DLD1 (cell line): ENCODE measurements at regions not wholly inside any gene's neighbourhood (a gene's known extent, or its start where the extent isn't known, plus 50 kb on each side); places are given as distances from the start of the nearest gene placed in this dataset.

Experiments used
- in situ Hi-C: cut with HindIII; loops from 2 replicates; pipeline ENCODE4 v1.10.0; 2017; ENCODE audit warnings: low sequenced_read_pairs

DNA sequence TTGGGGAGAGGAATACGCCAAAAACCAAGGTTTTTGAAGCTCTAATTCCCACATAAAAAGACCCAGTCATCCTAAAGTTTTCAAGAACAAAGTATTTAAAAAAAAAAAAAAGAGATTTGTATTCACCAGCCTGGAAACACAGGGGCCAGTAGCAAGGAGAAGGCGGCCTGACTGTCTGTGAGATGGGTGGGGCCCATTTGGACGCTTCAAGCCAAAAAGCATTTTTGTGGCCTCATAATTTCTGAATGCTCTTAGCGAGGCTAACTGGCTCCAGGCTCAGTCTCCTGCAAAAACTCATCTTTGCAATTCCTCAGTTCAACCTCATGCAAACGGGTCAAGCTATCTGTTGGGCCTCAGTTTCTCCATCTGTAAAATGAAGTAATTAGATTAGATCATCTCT, 514.1 kb downstream of the MED13L start:
- in situ Hi-C loops, result loop anchor here (25.0 kb wide), 1 partner anchor 1151 kb away; no protein-coding TSS in a partner anchor

DNA sequence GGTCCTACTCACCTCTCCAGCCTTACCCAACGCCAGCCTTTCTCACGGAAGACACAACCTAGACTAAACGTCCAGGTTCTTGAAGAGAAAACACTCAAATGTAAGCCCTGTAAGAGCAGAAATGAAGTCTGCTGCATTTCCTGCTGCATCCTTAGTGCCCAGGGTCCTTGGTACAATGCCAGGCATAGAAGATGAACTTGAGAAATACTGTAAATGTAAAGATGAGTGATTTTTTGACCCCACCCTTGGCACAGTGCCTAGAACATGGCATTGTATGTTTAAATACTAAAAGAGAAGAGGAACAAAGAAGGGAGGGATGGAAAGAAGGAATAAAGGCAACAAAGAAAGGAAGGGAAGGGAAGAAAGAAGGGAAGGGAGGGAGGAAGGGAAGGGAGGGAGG, 514.6 kb downstream of the MED13L start:
- in situ Hi-C loops, result loop anchor here (25.0 kb wide), 1 partner anchor 1151 kb away; no protein-coding TSS in a partner anchor

DNA sequence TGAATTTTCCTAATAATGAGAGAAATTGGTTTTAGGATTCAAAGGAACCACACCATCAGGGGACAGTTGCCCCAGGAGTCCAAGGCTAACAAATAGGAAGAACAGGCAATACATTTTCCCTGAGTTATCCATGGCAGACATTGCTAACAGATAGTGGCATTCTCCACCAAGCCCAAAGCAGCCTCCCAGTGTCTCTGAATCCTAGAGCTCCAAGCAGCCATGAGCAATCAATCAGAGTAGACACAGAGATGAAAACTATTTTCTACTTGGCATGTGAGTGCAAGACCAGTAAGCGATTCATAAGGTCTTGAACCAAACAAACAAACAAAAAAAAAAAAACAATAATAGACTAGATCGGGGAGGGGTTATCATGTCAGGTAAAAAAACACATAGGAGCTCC, 515.7 kb downstream of the MED13L start:
- in situ Hi-C loops, result loop anchor here (25.0 kb wide), 1 partner anchor 1149 kb away; no protein-coding TSS in a partner anchor

DNA sequence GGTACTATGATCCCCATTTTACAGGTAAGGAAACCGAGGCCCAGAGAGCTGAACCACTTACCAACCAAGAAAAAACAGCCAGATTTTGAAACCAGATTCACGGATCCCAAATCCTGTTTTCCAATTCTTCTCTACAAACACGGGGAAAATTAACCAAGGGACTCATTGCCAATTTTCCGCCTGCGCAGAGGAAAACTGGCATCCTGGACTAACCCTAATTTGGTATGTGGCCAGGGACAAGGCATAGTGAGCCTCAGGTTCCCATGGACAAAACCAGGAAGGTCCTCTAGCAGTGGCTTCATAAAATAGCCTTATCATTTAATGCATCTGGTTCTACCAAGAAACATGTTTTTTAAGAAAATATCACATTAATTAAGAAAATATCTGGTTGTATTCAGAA, 517.3 kb downstream of the MED13L start:
- in situ Hi-C loops, result loop anchor here (25.0 kb wide), 1 partner anchor 1148 kb away; no protein-coding TSS in a partner anchor

DNA sequence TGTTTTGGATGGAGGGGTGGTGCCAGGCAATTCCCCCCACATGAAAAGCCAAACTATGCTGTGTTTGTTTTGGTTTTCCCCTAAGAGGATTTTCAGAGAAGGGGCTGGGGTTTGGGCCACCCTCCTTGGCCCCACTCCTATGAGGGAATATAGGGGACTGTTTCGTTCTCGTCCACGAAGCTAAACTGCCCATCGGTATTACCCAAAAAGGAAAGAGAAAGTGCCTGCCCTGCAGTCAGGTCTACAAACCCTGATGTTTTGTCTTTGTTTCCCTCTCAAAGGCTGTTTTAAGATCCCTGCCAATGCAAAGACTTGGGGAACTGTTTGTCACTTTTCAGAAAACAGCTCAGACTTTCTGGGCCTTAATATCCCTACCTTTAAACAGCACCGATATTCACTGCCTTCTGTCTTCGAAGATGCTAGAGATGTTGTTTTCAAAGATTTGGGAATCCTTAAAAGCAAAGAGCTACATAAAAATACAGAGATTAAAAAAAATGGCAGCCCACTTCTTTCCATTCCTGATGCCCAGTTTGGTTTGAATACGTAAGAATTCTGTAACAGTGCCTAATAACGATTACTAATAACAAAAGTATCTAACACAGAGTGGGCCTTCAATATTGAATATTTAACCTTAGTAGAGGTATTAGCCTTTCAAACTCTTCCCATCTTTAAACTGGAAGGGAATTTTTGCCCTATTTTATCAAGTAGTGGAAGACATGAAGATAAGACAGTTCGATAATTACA, 518.4 kb downstream of the MED13L start:
- in situ Hi-C loops, result loop anchor here (25.0 kb wide), 1 partner anchor 1147 kb away; no protein-coding TSS in a partner anchor

DNA sequence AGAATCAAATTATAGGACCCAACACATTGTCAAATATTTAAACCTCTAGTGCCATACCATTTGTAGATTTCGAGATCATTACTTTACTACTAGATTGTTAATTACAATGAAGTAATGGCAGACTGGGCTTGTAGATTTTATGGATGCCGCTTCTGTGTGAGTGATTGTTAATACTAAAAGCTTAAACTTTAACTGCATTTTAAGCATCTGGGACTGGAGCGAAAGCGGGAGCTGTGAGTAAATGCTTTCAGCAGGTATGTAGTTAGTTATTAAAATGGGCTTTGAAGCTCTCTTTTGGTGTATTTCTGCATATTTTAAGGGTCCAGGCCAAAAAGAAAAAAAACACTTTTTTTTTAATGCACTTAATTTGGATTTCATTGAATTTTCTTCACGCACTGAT, 519.3 kb downstream of the MED13L start:
- in situ Hi-C loops, result loop anchor here (25.0 kb wide), 1 partner anchor 1146 kb away; no protein-coding TSS in a partner anchor

DNA sequence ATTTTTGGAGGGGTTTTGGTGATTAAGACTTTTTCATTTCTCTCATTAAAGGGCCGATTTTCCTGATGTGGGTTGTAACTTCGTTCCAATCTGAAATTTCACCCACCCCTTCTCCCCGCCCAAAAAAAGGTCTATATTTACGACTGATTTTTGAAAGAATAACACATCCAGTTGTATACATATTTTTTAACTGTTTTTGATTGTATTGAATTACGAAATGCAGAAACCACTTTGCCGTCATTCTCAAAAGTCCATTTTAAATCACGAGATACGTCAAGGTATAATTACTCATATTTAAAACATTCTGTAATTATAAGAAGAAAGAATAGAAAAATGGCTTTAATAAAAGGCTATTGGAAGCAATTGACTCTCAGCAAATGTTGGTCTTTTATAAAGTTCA, 520.7 kb downstream of the MED13L start:
- in situ Hi-C loops, result loop anchor here (25.0 kb wide), 1 partner anchor 1145 kb away; no protein-coding TSS in a partner anchor

DNA sequence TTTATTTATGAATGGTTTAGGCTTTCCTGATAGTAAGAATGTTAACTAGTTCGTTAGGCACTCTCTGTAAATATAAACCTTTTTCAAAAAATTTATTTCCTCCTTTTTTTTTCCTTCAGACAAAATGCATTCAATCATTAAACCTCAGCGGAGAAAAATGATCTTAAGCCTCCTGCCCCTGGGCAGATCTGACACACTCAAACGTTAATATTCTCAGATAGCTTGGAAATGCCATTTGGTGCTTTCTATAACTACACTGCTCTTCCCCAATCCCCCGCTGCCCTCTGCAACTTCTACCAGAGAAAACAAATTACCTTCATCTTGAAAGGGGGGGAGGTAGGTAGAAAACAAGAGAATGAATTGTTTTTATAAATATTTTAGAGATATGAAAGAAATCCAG, 521.2 kb downstream of the MED13L start:
- in situ Hi-C loops, result loop anchor here (25.0 kb wide), 1 partner anchor 1144 kb away; no protein-coding TSS in a partner anchor

DNA sequence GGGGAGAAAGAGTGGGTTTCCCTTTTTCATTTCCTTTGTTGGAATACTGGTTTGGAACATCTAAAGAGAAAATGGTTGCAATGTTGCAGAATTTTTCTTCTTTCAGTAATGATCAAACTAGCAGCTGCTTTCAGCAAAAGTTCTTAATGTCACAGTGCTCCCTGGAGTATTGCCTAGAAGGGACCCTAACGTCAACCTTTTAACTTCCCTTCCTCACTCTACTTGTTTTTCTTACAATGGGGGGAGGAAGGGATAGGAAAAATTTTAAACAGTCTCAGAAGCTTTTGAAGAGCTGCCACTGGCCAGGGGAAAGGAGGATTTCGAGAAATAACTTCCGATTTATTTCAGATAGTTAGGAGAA, 521.8 kb downstream of the MED13L start:
- in situ Hi-C loops, result loop anchor here (25.0 kb wide), 1 partner anchor 1143 kb away; no protein-coding TSS in a partner anchor

DNA sequence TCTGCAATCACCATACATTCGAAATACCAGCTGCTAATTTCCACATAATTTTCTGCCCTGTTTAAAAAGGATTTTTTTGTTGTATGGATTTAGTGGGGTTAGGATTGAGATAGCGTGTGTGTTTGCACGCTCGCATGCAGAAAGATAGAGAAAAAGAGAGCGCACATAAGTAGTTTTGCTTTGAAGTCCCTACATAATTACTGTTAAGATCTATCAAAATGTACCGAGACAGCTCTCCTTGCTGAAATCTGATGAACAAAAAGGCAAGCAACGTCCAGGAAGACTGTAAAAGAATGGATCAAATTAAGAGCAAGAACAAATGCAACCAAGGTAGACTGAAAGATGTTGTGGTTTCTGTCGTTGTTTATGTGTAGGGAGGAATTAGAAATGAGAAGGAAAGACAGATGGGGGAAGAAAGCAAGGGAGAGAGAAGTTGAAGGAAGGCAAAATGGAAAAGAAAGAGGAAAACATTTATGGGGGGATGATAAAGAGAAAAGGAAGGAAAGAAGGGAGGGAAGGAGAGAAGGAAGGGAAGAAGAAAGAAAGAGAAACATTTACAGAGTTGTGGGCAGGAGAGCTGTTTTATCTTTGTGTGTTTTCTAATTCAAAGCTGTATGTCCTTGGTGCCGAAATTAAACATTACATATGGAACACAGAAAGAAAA, 522.3 kb downstream of the MED13L start:
- in situ Hi-C loops, result loop anchor here (25.0 kb wide), 1 partner anchor 1143 kb away; no protein-coding TSS in a partner anchor

DNA sequence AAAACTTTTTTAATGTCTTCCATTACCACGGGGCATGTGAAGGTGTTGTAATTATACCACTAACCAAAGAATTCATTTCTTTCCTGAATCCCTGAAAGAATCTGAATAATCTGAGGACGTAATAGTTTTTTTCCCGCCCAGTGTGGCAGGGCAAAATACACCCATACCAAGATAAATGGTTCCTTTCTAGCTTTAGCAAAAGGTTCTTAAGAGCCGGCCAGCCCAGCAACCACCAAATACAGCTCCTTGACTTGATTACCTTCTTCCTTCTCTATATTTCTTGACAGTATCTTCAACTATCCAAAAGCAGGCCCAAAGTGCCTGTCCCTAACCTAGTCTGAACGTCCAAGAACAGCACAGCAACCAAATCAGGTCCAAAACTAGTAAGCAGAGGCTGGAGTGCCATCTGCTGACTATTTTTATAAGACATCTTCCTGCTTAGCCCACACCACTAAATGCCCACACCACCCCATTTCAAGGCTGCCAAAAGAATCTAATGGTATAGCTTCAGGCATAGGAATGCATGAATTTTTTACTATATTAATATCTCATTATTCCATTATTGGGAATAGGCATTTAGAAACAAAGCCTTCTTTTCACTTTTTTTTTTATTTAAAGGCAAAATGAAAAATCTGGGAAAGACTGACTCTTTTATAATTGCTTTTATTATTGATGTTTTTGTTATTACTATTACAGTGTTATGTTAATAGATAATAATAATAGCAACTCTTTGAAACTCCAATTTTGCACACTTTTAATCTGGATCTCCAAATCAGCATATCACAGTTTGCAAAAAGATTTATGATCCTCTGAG, 524.4 kb downstream of the MED13L start:
- in situ Hi-C loops, result loop anchor here (25.0 kb wide), 1 partner anchor 1141 kb away; no protein-coding TSS in a partner anchor

DNA sequence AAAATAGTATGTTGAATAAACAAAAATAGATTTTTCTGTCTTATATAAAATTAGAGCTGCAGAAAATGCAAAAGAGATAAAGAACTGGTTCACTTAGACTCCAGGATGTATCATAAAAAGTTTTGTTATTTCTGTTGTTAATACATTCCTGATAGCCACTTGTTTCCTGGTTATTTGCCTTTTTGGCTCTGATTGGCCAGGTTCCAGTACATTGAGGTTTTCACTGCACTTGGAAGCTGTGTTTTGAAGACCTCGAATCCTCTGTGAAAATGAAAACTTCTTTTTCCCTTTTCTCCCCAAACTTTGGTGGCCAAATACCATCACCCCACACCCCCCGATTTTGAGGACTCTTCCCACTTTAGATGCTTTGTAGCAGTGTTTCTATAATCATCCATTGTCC, 525.3 kb downstream of the MED13L start:
- in situ Hi-C loops, result loop anchor here (25.0 kb wide), 1 partner anchor 1140 kb away; no protein-coding TSS in a partner anchor

DNA sequence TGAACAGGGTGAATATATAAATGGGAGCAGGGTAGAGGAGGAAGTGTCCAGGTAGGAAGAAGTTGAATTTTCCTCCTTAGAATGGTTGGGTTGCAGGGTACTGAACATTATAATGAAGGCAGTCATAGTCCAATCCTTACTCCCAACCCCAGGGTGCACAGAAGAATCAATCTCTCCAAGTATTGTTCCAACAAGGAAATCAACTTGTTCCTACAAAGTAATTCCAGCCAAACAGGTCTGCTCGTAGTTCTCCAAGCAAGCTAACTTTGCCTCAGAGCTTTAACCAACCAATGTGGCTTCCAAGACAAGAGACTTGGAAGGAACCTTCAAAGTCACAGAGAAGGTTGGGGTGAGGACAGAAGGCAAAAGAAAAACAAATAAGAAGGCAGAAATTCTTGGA, 527.2 kb downstream of the MED13L start:
- in situ Hi-C loops, result loop anchor here (25.0 kb wide), 1 partner anchor 1138 kb away; no protein-coding TSS in a partner anchor

DNA sequence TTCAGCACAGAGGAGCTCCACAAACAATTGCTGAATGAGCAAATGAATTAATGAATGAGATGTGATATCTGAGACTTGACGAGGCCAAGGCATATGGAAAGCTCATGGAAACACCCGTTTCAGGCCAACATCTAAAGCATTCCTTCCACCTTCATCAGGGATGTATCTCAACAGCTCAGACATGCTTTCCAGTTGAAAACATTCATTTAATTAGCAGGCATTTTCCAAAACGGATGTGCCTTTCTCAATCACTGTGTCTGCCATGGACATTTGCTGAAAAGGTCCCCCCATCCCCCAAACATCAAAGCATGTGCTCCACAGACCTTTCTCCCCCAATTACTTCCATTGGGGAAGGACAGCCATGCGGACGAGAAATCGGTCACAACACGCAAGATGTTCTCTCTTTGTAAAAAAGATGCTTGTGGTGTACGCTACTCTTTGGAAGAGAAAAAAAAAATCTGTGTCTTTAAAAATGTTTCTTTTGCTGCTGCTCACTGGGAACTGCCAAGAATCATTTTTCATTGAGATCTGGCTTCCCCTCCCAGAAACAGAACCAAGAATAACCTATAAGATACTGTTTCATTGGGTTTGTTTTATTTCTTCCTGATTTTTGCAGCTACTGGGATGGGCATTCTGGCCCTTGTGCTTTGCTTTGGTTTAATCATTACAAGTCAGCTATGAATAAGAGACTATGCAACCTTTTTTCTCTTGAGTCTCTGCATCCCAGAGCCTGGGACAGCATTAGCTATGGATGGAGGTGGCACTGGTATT, 528.2 kb downstream of the MED13L start:
- in situ Hi-C loops, result no loop called here

DNA sequence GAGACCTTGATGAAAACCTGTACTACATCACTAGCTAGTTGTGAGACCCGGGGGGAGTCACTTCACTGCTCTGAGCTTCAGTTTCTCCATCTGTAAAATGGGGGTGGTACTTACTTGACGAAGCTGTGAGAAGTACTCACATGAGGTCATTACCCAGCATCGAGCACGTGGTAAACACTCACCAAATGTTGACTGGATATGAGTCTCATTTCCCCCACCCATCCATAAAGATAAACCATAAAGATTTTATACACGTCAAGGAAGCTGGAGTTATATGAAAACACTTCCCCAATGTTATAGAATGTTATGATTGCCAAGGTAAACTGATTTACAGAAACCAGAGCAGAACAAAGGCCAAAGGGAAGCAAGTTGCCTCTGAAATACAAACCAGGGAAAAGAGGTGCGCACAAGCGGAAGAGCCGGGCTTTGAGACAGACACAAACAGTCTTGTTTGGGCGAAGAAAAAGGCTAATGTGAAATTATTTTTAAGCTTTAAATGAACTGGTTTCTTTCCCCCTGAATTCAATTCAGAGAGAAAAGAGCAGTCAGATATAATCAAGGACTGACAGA, 536.8 kb downstream of the MED13L start:
- in situ Hi-C loops, result no loop called here

DNA sequence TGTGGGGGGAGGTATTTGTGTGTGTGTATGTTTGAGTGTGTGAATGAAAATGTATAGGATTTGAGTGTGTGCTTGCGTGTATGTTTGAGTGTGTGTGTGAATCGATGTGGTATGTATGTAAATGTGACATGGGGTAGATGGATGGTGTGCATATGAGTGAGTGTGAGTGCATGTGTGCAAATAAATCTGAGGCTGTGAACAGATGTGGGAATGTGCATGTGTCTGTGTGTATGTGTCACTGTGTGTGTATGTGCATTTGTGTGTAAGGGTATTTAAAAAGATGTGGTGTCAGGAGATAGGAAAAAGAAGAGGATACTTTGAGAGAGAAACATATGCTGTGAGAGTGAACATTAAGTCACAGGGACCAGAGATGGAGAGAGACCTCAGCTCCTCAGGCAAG, 539.6 kb downstream of the MED13L start:
- in situ Hi-C loops, result no loop called here

DNA sequence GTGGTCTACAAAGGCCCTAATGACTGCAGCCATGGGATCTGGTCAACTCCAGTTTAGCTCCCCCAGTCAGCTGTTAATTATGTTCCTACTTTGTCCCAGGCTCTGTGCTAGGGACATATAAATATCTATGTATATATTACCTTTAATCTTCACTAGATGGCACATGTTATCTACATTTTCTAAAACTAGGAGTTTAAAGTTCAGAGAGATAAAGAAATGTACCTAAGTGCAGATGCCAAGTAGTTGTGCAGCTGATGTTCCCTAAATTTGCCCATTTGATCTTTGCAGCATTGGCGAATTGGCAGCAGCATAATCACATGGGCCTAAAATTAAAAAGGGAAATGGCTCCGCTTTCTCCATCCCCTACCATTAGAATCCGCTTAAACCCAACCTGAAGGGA, 541.1 kb downstream of the MED13L start:
- in situ Hi-C loops, result no loop called here

DNA sequence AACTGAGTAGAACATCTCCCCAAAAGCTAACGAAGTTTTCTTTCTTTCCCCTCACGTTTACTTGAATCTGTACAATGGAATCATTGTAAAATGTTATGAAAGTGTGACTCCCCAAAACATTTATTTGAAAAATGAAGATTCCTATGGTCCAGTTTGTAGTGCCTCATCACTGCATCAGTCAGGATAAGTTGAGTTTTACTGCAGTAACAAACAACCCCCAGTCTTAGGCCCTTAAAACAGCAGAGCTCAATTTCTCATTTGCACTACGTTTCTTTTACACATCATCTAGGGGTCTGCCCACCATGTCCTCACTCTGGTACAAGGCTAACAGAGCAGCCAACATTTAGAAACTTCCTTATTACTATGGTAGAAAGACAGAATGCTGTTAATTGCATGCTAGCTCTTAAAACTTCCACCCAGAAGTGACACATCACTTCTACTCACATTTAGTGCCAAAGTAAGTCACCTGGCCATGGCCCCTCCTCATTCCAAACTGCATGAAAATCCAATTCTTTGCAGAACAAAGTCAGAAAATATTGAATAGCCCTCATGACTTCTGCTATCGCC, 546.4 kb downstream of the MED13L start:
- in situ Hi-C loops, result no loop called here

DNA sequence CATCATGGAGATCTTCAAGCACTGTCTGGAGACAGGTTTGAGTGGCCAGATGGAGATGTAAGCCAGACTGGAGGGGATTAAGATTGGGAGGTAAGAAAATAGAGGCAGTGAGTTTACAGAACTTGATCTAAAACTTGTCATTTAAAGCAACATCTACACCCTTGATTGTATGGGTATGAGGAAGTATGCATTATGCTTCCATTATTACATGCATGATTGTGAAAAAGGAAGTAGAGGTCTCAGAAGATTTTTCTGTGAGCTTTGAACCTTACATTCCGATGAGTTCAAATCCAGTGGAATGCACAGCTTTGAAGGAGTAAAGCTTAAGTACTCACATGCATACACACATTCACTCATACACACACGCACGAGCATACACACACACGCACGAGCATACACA, 550.8 kb downstream of the MED13L start:
- in situ Hi-C loops, result no loop called here
